Fibroblast of lung (primary cell): ENCODE measurements at regions not wholly inside any gene's neighbourhood (a gene's known extent, or its start where the extent isn't known, plus 50 kb on each side); places are given as distances from the start of the nearest gene placed in this dataset.
A peak's percentile ranks its signal among the peaks of the same experiment; 100 is the strongest.

Experiments used
- DNase-seq, 2 donors: peaks; one replicate each; pipeline versions ENCODE4 v3.0.0 to v3.0.0-alpha.2; 2010; ENCODE audit warnings: low read depth in 2 of 2
- H2AFZ ChIP-seq: 2 replicates; pipeline ENCODE4 v1.5.1; 2012; ENCODE audit warnings: low read length, control low read depth, inconsistent platforms
- H3K27ac ChIP-seq: 2 replicates; pipeline ENCODE4 v1.5.1; 2011; ENCODE audit warnings: low read length, control low read depth; ENCODE audit not compliant: insufficient read depth
- H3K27me3 ChIP-seq: 2 replicates; pipeline ENCODE4 v1.5.1; 2011; ENCODE audit warnings: mild to moderate bottlenecking, low read length; ENCODE audit not compliant: control insufficient read depth, insufficient read depth
- H3K36me3 ChIP-seq: 2 replicates; pipeline ENCODE4 v1.5.1; 2011; ENCODE audit warnings: low read length; ENCODE audit not compliant: control insufficient read depth, insufficient read depth
- H3K4me1 ChIP-seq: 2 replicates; pipeline ENCODE4 v1.5.1; 2011; ENCODE audit warnings: low read length; ENCODE audit not compliant: control insufficient read depth, insufficient read depth; ENCODE audit errors: extremely low read depth
- H3K4me2 ChIP-seq: 2 replicates; pipeline ENCODE4 v1.5.1; 2011; ENCODE audit warnings: low read length, control low read depth; ENCODE audit not compliant: insufficient read depth; ENCODE audit errors: extremely low read depth
- H3K4me3 ChIP-seq, 4 experiments: fragments of 200-600 bp in 1 of 4; sonication (generic) in 1 of 4; replicated peaks in 1 of 4; 2 replicates each; pipeline ENCODE4 v1.5.1; 2011 to 2016; ENCODE audit warnings: low read length in 4 of 4, low read depth in 3 of 4, mild to moderate bottlenecking in 3 of 4, control low read depth in 2 of 4, inconsistent platforms in 1 of 4, mixed read lengths in 1 of 4; ENCODE audit not compliant: insufficient read depth in 1 of 4; ENCODE audit errors: control extremely low read depth in 1 of 4
- H3K79me2 ChIP-seq: 2 replicates; pipeline ENCODE4 v1.5.1; 2012; ENCODE audit warnings: mild to moderate bottlenecking, low read length, inconsistent platforms; ENCODE audit not compliant: control insufficient read depth, insufficient read depth
- H3K9ac ChIP-seq: 2 replicates; pipeline ENCODE4 v1.5.1; 2011; ENCODE audit warnings: mild to moderate bottlenecking, low read length, control low read depth; ENCODE audit not compliant: insufficient read depth
- H3K9me3 ChIP-seq: 2 replicates; pipeline ENCODE4 v1.5.1; 2012; ENCODE audit warnings: low read depth, low read length; ENCODE audit not compliant: control insufficient read depth, insufficient read depth
- H4K20me1 ChIP-seq: 2 replicates; pipeline ENCODE4 v1.5.1; 2011; ENCODE audit warnings: low read length; ENCODE audit not compliant: control insufficient read depth, insufficient read depth; ENCODE audit errors: extremely low read depth
- CTCF ChIP-seq, 2 donors: IDR thresholded peaks in 1 of 2; conservative IDR thresholded peaks in 1 of 2; 1 replicate in 1 of 2; 2 replicates in 1 of 2; pipeline ENCODE4 v1.5.1; 2011 to 2012; ENCODE audit warnings: low read length in 2 of 2, control low read depth in 1 of 2, inconsistent platforms in 1 of 2, low read depth in 1 of 2, mild to moderate bottlenecking in 1 of 2
- EZH2 ChIP-seq: IDR thresholded peaks from 2 replicates; pipeline ENCODE4 v1.5.1; 2012; ENCODE audit warnings: low read length, control low read depth, mild to moderate bottlenecking; ENCODE audit errors: missing control alignments

DNA sequence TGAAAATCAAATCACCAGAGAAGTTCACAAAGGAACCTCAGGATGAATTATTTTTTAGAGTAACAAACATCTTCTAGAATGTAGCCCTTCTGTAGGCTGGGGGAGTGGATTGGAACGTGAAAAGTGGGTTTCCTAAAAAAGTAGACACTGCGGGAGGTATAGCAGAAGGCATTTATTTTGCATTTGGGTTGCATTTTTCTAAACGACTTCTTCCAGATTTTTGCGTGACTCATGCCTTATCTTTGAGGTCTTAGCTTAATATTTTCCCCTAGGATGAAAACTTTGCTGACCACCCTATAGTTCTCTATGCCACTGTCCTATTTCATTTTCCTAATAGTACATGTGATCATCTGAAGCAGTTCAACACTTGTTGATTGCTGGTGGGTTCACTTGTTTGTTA is 112.7 kb upstream of the JCAD start:
- no peaks in the 10 kb centered on the region for H3K79me2 ChIP-seq
- no peak overlapping the region for H2AFZ ChIP-seq
- no peak overlapping the region for H3K4me2 ChIP-seq
- TF ChIP-seq EZH2, result no peak
- TF ChIP-seq CTCF (conservative IDR thresholded peaks at IDR 0.05 in 1 of 2, IDR thresholded peaks at IDR 0.05 in 1 of 2; ENCODE audit: low read depth in 1 of 2, low read length in 2 of 2), result no peak
- DNase-seq, result peak in 1 of 2 donors; percentile 56
- H3K36me3 ChIP-seq, result no peaks in the 10 kb centered on the region
- H3K4me1 ChIP-seq, result peaks cover 2% of the 10 kb centered on the region
- H3K4me3 ChIP-seq, result no peak overlapping the region
- H3K27ac ChIP-seq, result no peak overlapping the region
- H3K27me3 ChIP-seq, result no peaks in the 10 kb centered on the region
- H3K9me3 ChIP-seq, result no peaks in the 10 kb centered on the region
- H3K9ac ChIP-seq, result no peak overlapping the region
- no peaks in the 10 kb centered on the region for H4K20me1 ChIP-seq

DNA sequence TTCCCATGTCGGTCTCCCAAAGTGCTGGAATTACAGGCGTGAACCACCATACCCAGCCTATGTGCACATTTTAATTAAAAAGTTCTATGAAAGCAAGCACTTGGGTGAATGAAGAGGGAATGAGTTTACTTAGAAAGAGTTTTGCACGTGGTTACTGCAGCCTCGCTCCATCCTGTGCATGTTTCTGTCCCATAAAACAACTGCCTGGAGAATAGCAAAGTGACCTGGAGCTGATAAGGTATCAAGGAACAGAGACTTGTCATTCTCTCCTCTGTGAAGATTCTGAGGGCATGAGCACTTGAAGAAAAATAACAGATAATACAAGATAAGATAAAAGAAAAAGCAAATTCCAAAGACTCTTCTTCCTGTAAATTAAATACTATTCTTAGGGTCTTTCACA is 112.2 kb upstream of the JCAD start:
- Histone ChIP-seq H2AFZ (no peak overlapping the region), H3K27me3 (no peaks in the 10 kb centered on the region), H3K79me2 (no peaks in the 10 kb centered on the region), H3K4me1 (peaks cover 1% of the 10 kb centered on the region), H3K9me3 (no peaks in the 10 kb centered on the region), H3K9ac (no peak overlapping the region), H3K4me3 (no peak overlapping the region), H4K20me1 (no peaks in the 10 kb centered on the region), H3K36me3 (no peaks in the 10 kb centered on the region), H3K4me2 (no peak overlapping the region), H3K27ac (no peak overlapping the region)
- TF ChIP-seq CTCF (conservative IDR thresholded peaks at IDR 0.05 in 1 of 2, IDR thresholded peaks at IDR 0.05 in 1 of 2; ENCODE audit: low read depth in 1 of 2, low read length in 2 of 2), result no peak
- TF ChIP-seq EZH2, result no peak
- no peak for DNase-seq

- no peak overlapping the region for H2AFZ ChIP-seq
These were observed 111.4 kb upstream of the JCAD start for GRCh38 chr10:30170814-30171213.

More at GRCh38 chr10:30170814-30171213, 111.4 kb upstream of the JCAD start:
- H3K79me2 ChIP-seq, result no peaks in the 10 kb centered on the region
- no peaks in the 10 kb centered on the region for H4K20me1 ChIP-seq
- H3K4me2 ChIP-seq, result no peak overlapping the region
- no peaks in the 10 kb centered on the region for H3K36me3 ChIP-seq
- no peak overlapping the region for H3K4me3 ChIP-seq
- DNase-seq, result peak; percentile 50 to 74
- no peak for TF ChIP-seq EZH2
- TF ChIP-seq CTCF (conservative IDR thresholded peaks at IDR 0.05 in 1 of 2, IDR thresholded peaks at IDR 0.05 in 1 of 2; ENCODE audit: low read depth in 1 of 2, low read length in 2 of 2), result no peak
- H3K4me1 ChIP-seq, result no peaks in the 10 kb centered on the region
- H3K9ac ChIP-seq, result no peak overlapping the region
- H3K27me3 ChIP-seq, result no peaks in the 10 kb centered on the region
- no peaks in the 10 kb centered on the region for H3K9me3 ChIP-seq
- H3K27ac ChIP-seq, result no peak overlapping the region
